K562 (cell line): ENCODE measurements at regions not wholly inside any gene's neighbourhood (a gene's known extent, or its start where the extent isn't known, plus 50 kb on each side); places are given as distances from the start of the nearest gene placed in this dataset.

Source experiments
- BRD4 ChIP-seq: fragments of 200-600 bp; sonication (generic); IDR thresholded peaks from 2 replicates; pipeline ENCODE4 v1.6.1; 2017; ENCODE audit warnings: inconsistent platforms
- EP300 ChIP-seq: IDR thresholded peaks from 2 replicates; pipeline ENCODE4 v1.6.1; 2012; ENCODE audit warnings: low read length, improper control_type of control experiment
- FOXK2 ChIP-seq, 2 experiments: fragments of 450-650 bp; IDR thresholded peaks in 1 of 2; conservative IDR thresholded peaks in 1 of 2; 2 replicates each; pipeline ENCODE4 v1.6.1; 2016; ENCODE audit warnings: low read depth in 2 of 2, mild to moderate bottlenecking in 1 of 2
- L3MBTL2 ChIP-seq: fragments of 450-650 bp; IDR thresholded peaks from 2 replicates; pipeline ENCODE4 v1.6.1; 2016; ENCODE audit warnings: mild to moderate bottlenecking, moderate library complexity
- ZNF561 ChIP-seq: fragments of 450-650 bp; formaldehyde crosslinking; conservative IDR thresholded peaks from 2 replicates; pipeline ENCODE4 v1.4.0; 2020; ENCODE audit warnings: mild to moderate bottlenecking, moderate library complexity
- ZSCAN29 ChIP-seq: fragments of 450-650 bp; IDR thresholded peaks from 2 replicates; pipeline ENCODE4 v1.6.1; 2017

GRCh38 chr2:59711121-59711520, 842.3 kb downstream of the BCL11A start:
- TF ChIP-seq EP300 (no peak), FOXK2 (conservative IDR thresholded peaks at IDR 0.05 in 1 of 2, IDR thresholded peaks at IDR 0.05 in 1 of 2; ENCODE audit: low read depth in 2 of 2) (no peak), L3MBTL2 (no peak), ZNF561 (no peak), BRD4 (no peak), ZSCAN29 (no peak)
